GM21825 (cell line): ENCODE measurements at regions not wholly inside any gene's neighbourhood (a gene's known extent, or its start where the extent isn't known, plus 50 kb on each side); places are given as distances from the start of the nearest gene placed in this dataset.
"Not testable (repeated sequence)": the region's sequence is repeated elsewhere in the genome, so short reads cannot be mapped to it uniquely, and the experiment has no call there.

Experiments
- ATAC-seq: cut with Tn5 transposase; IDR thresholded peaks from one replicate; pipeline ENCODE4 v1.9.1; 2021; ENCODE audit warnings: mild to moderate bottlenecking, moderate library complexity; ENCODE audit not compliant: unreplicated experiment

- ATAC-seq, result no peak
Observed at GRCh38 chr22:48428631-48429371, 1398.9 kb downstream of the BRD1 start.

DNA sequence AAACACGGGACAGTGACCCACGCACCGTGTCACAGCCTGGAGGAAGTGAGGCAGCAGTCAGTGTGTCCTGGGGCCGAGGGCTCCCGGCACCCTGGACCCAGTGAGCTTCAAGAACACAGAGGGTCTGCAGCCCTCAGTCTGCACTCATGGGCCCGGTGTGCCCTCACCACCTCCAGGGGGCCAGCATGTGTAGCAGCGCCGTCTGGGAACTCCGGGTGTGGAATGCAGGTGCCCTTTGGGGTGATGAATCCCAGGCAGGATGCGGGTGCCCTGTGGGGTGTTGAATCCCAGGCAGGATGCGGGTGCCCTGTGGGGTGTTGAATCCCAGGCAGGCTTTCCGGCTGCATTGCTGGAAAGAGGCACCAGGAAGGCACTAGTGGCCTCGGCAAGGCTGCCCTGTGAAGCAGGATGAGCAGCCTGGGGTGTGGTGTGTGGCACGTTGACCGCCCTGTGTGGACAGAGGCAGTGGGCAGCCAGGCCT lies 1399.9 kb downstream of the BRD1 start:
- no peak for ATAC-seq

GRCh38 chr22:48426466-48427380 lies 1401.0 kb downstream of the BRD1 start:
- no peak for ATAC-seq

- ATAC-seq, result no peak
Observed at GRCh38 chr22:48425641-48426040, 1402.0 kb downstream of the BRD1 start.

GRCh38 chr22:48425091-48425506 lies 1402.6 kb downstream of the BRD1 start:
- ATAC-seq, result no peak

DNA sequence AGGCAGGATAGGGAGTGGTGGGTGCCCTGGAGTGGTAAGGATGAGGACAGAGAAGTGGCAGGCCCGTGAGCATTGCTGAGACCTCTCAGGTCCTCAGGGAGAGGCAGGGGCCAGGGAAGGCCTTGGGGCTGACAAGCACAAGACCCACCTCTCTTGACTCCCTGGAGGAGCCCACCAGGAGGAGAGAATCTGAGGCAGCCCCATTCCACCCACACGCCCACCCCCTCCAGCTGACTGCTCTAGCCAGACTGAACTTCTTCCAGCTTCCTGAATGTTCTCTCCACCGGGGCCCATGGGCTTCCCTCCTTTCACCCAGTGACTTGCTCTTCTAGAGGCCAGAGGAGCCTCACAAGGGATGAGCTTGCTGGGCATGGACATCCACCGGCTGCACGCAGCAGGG lies 1403.0 kb downstream of the BRD1 start:
- ATAC-seq, result no peak

DNA sequence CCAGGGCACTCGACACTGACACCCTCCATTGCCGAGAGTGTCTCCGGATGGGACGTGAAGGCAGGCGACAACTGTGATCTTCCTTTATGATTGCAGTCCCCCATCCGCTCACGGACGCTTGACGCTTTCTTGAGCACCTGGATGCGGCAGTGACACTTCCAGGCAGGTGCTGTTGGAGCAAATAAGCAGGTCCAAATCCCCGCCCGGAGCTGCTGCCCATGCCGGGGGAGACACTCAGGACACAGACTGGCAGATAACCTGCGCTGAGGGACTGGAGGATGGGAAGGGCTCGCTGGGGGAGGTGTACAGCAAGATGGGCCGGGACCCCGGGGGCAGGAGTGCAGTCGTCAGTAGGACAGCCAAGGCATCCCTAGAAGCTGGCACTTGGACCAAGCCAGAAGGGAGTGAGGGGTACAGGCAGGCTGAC lies 1403.5 kb downstream of the BRD1 start:
- ATAC-seq, result no peak

- no peak for ATAC-seq
Observed at GRCh38 chr22:48423481-48423911, 1404.2 kb downstream of the BRD1 start.

- no peak for ATAC-seq
Observed at GRCh38 chr22:48422900-48423480, 1404.7 kb downstream of the BRD1 start.

DNA sequence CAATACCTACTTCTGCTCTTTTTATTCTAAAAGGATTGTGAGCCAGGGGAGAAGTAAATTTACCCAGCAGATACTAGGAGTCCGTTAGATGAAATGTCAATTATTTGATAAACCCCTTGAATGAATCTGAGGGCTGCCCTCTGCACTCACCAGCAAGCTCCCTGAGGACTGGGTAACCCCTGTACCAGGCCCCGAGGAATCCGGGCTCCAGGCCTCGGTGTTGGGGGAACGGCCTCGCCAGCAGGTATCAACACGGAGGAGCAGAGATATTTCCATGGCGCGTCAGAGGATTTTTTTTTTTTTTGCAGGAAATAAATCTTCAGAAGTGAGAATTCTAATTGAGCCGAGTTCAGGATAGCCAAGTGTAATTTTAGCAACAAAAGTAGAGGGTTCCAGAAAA lies 1408.8 kb downstream of the BRD1 start:
- no peak for ATAC-seq

- no peak for ATAC-seq
Observed at GRCh38 chr22:48417225-48418070, 1410.2 kb downstream of the BRD1 start.

DNA sequence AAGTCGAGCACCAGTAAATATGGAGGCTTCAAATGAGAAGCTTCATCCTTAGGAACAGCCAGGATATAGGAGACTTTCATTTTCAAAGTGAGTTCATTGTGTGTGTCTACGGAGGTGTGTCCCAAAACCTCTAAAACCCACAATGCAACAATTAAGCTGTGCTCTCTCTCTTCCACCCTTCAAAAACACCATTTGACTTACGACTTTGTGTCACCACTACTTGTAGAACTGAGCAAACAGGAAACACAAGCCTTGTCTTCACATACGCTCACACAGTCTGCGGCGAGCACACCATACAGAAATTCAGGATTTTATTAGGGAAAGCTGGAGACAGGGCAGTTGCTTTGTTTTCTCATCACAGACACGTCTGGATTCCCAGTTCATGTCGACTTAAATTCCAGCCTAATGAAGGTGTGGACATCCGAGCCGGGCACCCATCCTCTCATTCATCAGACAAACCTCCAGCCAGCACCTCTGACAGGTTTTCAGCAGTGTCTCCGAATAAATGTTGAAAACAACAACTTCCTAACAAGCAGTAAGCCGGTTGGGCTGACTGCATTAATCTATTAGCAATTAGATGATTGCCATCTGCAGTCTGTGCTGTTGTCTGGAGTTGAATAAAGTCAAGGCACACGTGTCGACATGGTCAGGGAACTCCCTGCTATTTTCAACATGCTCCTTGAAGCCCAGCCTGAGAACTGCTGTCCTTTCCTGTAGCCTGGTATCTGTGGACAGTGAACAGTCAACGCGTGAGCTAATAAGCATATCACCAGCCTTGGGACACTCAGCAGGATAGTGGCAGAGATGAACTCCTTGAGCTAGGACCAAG lies 1411.1 kb downstream of the BRD1 start:
- no peak for ATAC-seq

DNA sequence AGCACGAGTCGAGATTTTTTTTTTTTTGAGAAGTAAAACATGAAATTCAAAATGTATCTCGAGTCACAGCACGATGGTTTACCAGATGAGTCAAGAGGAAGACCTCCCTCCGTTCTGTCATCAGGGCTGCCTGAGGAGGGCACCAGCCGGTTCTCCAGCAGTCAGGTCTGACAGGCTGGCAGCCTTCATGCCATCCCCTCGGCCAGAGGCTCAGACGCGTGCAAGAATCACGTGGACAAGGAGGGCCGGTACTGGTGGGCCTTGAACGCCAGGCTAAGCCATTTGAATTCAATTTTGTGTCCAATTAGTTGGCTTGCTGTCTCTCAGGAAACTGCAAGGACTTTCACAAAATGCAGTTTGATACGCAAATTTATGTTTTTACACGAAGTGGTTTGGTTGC lies 1412.2 kb downstream of the BRD1 start:
- no peak for ATAC-seq

DNA sequence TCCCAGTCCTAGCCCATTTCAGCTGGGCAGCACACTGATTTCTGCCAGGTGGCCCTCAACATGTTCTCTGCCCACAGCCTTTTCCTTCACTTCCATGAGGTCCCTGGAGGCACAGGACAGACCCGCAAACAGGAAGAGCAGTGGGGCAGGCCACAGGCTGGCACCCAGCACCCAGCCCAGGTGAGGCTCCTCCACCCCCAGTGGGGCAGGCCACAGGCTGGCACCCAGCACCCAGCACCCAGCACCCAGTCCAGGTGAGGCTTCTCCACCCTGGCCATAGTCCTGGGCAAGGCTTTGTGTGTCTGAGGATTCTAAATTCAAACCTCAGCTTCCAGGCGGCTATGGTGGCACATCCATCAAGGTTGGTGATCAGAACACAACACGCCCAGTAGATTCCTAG lies 1413.0 kb downstream of the BRD1 start:
- ATAC-seq, result no peak

- not testable (repeated sequence) for ATAC-seq
Observed at GRCh38 chr22:48412931-48413330, 1414.7 kb downstream of the BRD1 start.

DNA sequence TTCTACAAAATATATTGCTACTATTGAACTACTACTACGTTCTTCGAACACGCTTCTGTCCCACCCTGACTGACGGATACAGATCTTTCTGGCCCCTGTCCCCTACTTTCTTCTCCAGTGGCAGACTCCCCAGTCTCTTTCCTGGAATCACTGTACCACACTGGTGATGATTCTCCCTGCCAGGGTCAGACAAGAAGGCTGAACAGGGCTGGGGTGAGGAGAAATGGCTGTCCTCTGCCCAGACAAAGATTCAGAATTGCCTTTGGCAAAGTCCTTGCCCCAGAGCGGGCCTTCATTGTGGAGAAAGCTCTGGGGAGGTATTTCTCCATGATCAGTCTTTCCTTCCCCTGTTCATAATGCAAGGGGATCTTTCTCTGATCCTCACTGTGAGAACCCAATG lies 1417.1 kb downstream of the BRD1 start:
- ATAC-seq, result no peak

GRCh38 chr22:48407256-48407955 lies 1420.3 kb downstream of the BRD1 start:
- no peak for ATAC-seq

DNA sequence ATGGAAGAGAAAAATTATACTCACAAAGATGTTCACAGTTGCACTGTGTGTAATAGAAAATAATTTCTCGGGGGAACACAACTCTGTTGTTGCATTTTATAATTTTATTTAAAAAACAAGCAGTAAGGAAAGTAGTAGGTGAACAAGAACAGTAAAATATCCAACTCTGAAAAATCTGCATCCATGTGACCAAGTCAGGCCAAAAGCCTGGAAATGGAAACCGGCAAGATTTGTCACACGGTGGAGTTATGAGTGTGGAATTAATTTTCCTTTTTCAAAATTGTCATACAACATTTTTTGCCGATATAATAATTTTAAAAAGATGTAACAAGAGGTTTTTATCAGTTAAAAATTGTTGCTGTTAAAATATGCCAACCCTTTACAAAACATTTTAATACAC lies 1421.5 kb downstream of the BRD1 start:
- ATAC-seq, result no peak

- no peak for ATAC-seq
Observed at GRCh38 chr22:48405741-48406140, 1421.9 kb downstream of the BRD1 start.
